Activated T-helper 2 cell treated with anti-CD3 and anti-CD28 coated beads, Interferon-gamma antibody, Interleukin-2, Interleukin-4, amounts not matched to agents 10 μg/mL and 5 μg/mL and 100 μg/mL, durations not matched to agents 14 hours and 24 hours and 36 hours (primary cell): ENCODE measurements at regions not wholly inside any gene's neighbourhood (a gene's known extent, or its start where the extent isn't known, plus 50 kb on each side); places are given as distances from the start of the nearest gene placed in this dataset.
A peak's percentile ranks its signal among the peaks of the same experiment; 100 is the strongest.

Experiments used
- DNase-seq: peaks from one replicate; pipeline ENCODE4 v3.0.0; 2021; ENCODE audit warnings: low spot score
- H3K27ac Mint-ChIP-seq: one replicate; pipeline ENCODE4 v1.8.0; 2021; ENCODE audit warnings: mixed read lengths
- H3K27me3 Mint-ChIP-seq: one replicate; pipeline ENCODE4 v1.8.0; 2021; ENCODE audit warnings: low read depth, mixed read lengths
- H3K36me3 Mint-ChIP-seq: one replicate; pipeline ENCODE4 v1.8.0; 2021; ENCODE audit warnings: low read depth, mixed read lengths
- H3K4me1 Mint-ChIP-seq: one replicate; pipeline ENCODE4 v1.8.0; 2021; ENCODE audit warnings: low read depth, mixed read lengths
- H3K4me3 Mint-ChIP-seq: one replicate; pipeline ENCODE4 v1.8.0; 2021; ENCODE audit warnings: low read depth, mild to moderate bottlenecking, moderate library complexity, mixed read lengths
- H3K9me3 Mint-ChIP-seq: one replicate; pipeline ENCODE4 v1.8.0; 2021; ENCODE audit warnings: mixed read lengths
- intact Hi-C: fragments of 100-400 bp; cut with micrococcal nuclease; formaldehyde crosslinking; loops from one replicate; pipeline ENCODE4 v1.15.1; 2023

DNA sequence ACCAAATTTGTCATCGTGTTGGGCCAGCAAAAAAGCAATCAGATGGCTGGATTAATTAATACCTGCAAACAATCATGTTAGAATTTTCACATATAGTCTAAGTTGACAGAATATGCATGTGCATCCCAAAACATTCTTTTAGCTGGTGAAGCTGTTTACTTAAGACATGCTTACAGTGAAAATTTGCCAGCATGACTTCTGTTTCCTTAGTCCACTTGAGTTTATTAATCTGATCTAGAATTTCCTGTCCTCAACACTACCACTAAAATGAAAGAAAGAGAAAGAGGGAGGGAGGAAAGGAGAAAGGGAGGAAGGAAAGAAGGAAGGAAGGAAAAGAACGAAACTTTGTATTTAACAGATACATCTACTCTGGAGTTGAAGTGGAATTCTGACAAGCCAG is 2109.9 kb upstream of the PIK3C3 start:
- Mint-ChIP-seq H3K27ac (no peak overlapping the region), H3K27me3 (peaks cover 9% of the 10 kb centered on the region)

DNA sequence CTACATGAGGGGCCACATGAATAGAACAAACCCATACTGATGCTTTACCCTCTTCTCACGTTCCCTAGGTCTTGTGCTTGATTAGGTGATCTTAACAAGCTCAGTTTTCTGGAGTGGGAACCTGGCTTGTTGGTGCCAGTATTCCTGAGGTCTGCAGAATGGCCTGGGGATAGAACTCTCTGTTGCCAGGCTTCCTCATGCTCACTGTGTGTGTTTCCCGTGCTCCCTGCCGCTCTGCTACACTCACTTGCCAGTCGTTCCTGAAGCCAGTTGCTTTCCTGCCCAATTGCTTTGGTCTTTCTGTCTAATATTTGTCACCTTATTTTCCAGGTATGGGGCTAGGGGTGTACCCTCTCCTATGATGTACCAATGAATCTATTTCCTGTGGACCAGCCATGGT is 2111.5 kb upstream of the PIK3C3 start:
- Mint-ChIP-seq H3K27me3 (peaks cover 9% of the 10 kb centered on the region), H3K4me1 (no peaks in the 10 kb centered on the region), H3K4me3 (no peak overlapping the region), H3K9me3 (no peaks in the 10 kb centered on the region), H3K36me3 (no peaks in the 10 kb centered on the region), H3K27ac (no peak overlapping the region)
- intact Hi-C loops = no loop called here
- DNase-seq = no peak

More for the DNA sequence above, 2109.9 kb upstream of the PIK3C3 start:
- H3K9me3 Mint-ChIP-seq = no peaks in the 10 kb centered on the region
- no peaks in the 10 kb centered on the region for H3K36me3 Mint-ChIP-seq
- no peak overlapping the region for H3K4me3 Mint-ChIP-seq
- H3K4me1 Mint-ChIP-seq = no peaks in the 10 kb centered on the region
- intact Hi-C loops = no loop called here
- no peak for DNase-seq

DNA sequence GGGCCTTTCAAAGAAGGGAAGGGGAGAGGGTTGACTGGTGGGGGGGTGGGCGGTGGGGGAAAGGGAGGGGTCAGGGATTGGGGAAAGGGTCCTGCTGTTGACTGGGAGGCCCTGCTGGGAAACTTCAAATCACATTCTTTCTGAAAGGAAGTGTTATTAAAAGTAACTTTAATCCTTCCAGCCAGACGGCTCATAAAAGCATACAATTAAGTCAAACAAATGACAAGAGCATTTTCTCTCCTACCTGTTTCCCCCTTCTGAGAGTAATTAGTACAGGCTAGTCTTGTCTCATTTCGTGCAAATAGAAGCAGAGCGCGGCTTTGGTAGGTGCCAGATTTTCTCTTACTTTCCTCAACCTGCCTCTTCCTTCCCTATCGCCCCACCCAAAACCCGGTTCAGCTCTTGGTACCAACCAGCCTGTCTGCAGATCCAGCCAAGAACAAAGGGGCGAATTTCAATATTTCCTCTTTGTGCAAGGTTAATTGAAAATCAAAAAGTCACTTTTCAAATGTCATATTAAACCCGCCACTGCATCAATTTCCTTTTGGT is 2112.6 kb upstream of the PIK3C3 start:
- intact Hi-C loops = no loop called here
- peaks cover 9% of the 10 kb centered on the region for H3K27me3 Mint-ChIP-seq
- H3K36me3 Mint-ChIP-seq = no peaks in the 10 kb centered on the region
- no peak overlapping the region for H3K27ac Mint-ChIP-seq
- DNase-seq = no peak
- no peaks in the 10 kb centered on the region for H3K4me1 Mint-ChIP-seq
- H3K9me3 Mint-ChIP-seq = no peaks in the 10 kb centered on the region
- H3K4me3 Mint-ChIP-seq = no peak overlapping the region

DNA sequence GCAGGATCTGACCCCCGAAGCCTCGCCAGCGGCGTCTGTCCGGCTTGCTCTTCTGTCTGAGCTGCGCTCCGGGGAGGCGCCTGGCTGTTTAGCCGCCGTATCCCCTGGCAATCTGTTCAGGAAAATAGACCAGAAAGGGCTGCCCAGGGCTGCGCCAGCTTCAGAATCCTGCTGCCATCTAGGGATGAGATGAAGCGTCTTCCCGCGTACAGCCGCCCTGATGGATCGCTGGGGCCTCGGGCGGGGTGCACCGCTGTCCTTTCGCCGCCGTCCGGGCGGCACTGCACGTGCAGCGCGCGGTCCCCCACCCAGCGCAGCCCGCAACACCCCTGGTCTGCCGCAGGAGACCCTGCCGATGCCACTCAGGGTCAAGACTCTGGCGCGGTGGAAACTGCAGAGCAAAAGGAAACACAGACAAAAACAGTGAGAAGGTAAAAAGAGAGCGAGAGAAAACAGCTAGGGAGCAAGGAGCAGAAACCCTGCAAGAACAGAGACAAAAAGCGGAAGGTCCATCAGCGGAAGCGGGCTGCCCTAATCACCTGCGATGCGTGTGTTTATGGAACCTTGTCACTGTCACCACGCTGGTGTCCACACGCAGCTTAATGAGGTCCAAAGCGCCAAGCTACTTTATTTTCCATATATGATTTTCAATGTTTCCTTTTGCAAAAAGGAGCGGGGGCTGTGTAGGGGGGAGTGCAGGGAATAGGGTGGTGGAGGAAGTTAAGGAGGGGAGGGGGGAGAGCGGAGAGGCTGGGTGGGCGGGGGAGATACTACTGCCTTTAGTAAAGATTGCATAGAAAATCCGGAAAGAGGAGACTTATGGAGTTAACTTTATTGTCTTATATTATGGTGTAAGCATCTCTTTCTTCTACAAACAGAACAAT is 2113.3 kb upstream of the PIK3C3 start:
- intact Hi-C loops = no loop called here
- Mint-ChIP-seq H3K27me3 (peaks cover 9% of the 10 kb centered on the region), H3K27ac (no peak overlapping the region)

DNA sequence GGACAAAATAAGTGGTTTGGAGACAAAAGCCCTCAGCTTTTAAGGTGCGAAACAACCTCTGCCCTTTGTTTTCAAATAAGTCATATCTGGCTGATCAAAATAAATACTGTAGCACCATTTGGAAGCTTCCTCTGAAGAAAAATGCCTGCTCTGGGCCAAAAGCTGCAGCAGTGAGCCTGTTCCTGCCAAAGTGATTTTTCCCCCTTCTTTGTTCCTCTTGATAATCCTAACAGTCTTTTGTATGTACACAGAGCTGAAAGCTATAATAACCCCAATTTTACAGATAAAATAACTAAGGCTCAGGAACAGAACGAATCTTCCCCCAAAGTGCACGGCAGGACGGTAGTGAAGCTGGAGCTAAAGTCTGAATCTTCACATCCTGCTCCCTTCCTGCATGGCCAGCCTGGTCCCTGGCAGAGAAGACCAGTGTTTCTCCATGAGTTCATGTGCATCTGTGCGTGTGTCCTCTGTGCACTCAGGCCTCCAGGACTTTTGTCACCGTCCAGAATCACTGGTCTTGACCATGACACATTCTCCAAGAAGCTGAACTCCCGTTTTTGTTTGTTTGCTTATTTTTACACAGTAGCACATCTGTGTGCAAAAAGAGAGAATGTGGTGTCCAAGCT is 2114.1 kb upstream of the PIK3C3 start:
- no peaks in the 10 kb centered on the region for H3K4me1 Mint-ChIP-seq
- no peaks in the 10 kb centered on the region for H3K36me3 Mint-ChIP-seq
- DNase-seq = no peak
- intact Hi-C loops = no loop called here
- H3K4me3 Mint-ChIP-seq = no peak overlapping the region
- H3K27me3 Mint-ChIP-seq = peaks cover 9% of the 10 kb centered on the region
- H3K27ac Mint-ChIP-seq = no peak overlapping the region
- no peaks in the 10 kb centered on the region for H3K9me3 Mint-ChIP-seq

More for the DNA sequence above, 2113.3 kb upstream of the PIK3C3 start:
- H3K4me1 Mint-ChIP-seq = no peaks in the 10 kb centered on the region
- no peak for DNase-seq
- H3K9me3 Mint-ChIP-seq = no peaks in the 10 kb centered on the region
- H3K36me3 Mint-ChIP-seq = no peaks in the 10 kb centered on the region
- H3K4me3 Mint-ChIP-seq = peak overlapping the region; percentile 4

DNA sequence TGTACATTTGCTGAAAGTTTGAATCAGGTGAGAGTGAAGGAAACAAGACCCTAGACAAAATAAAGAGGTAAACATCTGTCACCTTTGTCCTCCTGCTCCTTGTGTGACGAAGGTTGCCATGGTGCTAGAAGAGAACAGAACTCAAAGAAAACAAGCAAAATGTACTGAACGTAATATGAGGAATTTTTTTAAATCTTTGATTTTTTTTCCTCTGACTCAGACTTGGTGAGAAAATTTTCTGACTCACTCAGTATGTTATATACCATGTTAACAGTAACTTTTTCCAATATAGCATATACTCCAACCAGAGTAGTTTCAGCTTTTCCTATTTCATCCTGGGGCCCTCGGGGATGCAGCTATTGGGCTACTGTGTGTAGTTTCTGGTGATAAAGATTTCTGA is 2114.6 kb upstream of the PIK3C3 start:
- Mint-ChIP-seq H3K4me3 (no peak overlapping the region), H3K4me1 (no peaks in the 10 kb centered on the region), H3K27me3 (peaks cover 9% of the 10 kb centered on the region), H3K36me3 (no peaks in the 10 kb centered on the region), H3K27ac (no peak overlapping the region), H3K9me3 (no peaks in the 10 kb centered on the region)
- no peak for DNase-seq
- intact Hi-C loops = no loop called here

DNA sequence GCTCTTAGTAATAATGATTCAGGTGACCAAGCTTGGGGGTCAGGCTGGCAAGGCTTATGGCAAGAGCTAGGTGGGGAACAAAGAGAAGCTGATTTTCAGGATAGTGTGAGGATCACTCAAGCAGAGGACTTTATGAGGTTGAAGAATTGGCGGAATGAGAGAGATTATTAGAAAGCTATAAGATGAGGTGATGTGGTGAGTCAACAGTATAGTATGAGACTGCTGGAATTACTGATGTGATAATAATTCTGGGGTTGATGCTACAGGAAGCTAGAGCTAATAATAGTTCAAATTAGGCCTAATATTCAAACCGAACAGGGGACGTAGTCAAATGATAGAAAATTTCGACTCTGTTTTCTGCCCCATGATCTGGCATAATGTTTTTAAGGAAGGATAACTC is 2115.3 kb upstream of the PIK3C3 start:
- no peaks in the 10 kb centered on the region for H3K4me1 Mint-ChIP-seq
- H3K9me3 Mint-ChIP-seq = no peaks in the 10 kb centered on the region
- intact Hi-C loops = no loop called here
- no peak overlapping the region for H3K27ac Mint-ChIP-seq
- peaks cover 9% of the 10 kb centered on the region for H3K27me3 Mint-ChIP-seq
- DNase-seq = no peak
- H3K36me3 Mint-ChIP-seq = no peaks in the 10 kb centered on the region
- no peak overlapping the region for H3K4me3 Mint-ChIP-seq

DNA sequence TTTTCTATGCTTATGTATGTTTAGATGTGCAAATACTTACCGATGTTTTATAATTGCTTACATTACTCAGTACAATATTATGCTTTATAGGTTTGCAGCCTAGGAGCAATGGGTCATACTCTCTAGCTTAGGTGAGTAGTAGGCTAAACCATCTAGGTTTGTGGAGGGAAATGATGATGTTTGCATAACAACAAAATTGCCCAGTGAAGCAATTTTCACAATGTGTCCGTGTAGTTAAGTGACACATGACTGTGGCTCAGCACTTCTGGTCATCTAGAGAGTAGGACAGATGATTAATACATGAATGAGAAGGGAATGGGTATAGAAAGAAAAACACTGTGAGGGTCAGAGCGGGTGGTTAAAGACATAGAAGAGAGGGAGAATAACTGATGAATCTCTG is 2116.2 kb upstream of the PIK3C3 start:
- Mint-ChIP-seq H3K36me3 (no peaks in the 10 kb centered on the region), H3K4me3 (no peak overlapping the region), H3K27ac (no peak overlapping the region), H3K4me1 (no peaks in the 10 kb centered on the region), H3K27me3 (peaks cover 9% of the 10 kb centered on the region), H3K9me3 (no peaks in the 10 kb centered on the region)
- no peak for DNase-seq
- intact Hi-C loops = no loop called here

DNA sequence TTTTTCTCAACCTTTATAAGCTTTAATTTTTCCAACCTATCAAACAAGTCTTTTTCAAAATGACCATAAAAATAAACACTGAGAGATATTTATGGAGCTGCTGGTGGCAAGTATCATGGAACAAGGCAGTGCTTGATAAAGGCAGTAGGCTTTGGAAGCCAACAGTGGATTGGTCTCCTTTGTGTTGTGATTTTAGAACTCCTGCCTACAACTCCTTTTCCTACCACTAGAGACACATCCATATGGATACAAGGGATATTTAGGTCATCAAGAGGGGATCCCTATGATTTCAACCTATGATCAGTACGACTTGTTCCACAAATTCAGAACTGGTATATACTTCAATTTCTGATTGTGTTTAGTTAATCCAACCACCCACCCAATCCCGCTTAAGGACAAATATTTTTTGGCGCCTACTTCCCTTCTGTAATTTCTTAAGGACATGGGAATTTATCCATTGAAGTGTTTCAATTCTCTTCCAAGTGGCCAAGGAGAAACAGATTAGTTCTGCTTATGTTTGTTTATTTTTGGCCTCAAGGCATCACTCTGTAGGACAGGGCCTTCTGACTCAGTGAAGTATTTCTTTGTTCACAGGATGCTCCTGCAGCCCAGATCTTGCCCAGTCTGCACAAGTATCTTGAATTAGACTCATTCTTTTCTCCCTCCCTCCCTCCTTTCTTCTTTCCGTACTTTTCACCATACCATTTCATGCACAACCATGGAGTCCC is 2119.6 kb upstream of the PIK3C3 start:
- Mint-ChIP-seq H3K4me1 (no peaks in the 10 kb centered on the region), H3K9me3 (no peaks in the 10 kb centered on the region), H3K36me3 (no peaks in the 10 kb centered on the region), H3K27ac (no peak overlapping the region), H3K27me3 (no peaks in the 10 kb centered on the region), H3K4me3 (no peak overlapping the region)
- DNase-seq = no peak
- intact Hi-C loops = no loop called here

DNA sequence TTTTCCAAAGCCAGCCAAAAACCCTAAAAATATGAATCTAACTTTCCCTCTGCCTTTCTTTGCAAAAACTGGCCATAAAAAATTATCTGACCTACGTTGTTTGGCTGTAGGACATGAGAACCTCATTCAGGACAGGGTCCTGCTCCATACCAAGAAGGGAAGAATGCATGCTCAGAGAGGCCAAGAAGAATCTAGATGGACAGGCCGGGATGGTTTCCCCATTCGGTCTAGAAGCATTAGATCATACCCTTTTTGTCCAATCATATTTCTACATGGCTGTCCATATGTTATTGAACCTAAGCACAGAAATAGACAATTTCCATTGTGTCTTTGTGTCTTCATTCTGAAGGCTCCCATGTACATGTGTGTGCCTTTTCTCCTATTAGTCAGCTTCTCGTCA is 2120.4 kb upstream of the PIK3C3 start:
- DNase-seq = no peak
- H3K4me3 Mint-ChIP-seq = no peak overlapping the region
- no peaks in the 10 kb centered on the region for H3K27me3 Mint-ChIP-seq
- H3K36me3 Mint-ChIP-seq = no peaks in the 10 kb centered on the region
- intact Hi-C loops = no loop called here
- no peaks in the 10 kb centered on the region for H3K4me1 Mint-ChIP-seq
- H3K27ac Mint-ChIP-seq = no peak overlapping the region
- H3K9me3 Mint-ChIP-seq = no peaks in the 10 kb centered on the region

DNA sequence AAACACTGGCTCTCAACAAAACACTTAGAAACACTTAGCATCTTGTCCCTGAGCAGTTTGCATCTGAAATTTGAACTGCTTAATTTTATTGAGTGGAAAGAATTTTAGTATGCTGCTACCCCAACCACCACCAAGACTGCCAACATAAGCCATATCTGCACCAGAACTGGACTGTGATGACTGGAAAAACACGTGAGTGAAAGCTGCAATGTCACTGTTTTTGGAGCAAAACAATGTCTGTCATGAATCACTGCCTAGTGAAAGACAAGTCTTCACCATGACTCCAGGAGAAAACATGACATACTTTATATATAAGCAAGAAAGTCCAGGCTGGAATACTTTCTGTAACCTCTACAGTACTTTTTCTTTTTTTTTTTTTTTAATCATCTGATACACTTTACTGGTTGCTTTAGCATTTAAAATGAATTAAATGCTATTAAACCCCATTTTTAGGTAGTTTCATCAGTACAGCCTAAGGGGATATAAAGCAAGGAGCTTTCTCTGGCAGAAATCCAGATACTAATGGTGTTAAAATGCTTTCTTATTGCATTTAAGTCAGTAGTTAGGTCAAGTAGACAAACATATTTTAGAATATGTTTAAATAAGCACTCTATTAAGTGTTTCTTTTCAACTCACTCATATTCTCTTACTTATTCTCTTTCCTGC is 2129.4 kb upstream of the PIK3C3 start:
- Mint-ChIP-seq H3K36me3 (no peaks in the 10 kb centered on the region), H3K9me3 (peaks cover 8% of the 10 kb centered on the region), H3K4me1 (no peaks in the 10 kb centered on the region), H3K4me3 (no peak overlapping the region), H3K27me3 (no peaks in the 10 kb centered on the region), H3K27ac (no peak overlapping the region)
- intact Hi-C loops = no loop called here
- no peak for DNase-seq

DNA sequence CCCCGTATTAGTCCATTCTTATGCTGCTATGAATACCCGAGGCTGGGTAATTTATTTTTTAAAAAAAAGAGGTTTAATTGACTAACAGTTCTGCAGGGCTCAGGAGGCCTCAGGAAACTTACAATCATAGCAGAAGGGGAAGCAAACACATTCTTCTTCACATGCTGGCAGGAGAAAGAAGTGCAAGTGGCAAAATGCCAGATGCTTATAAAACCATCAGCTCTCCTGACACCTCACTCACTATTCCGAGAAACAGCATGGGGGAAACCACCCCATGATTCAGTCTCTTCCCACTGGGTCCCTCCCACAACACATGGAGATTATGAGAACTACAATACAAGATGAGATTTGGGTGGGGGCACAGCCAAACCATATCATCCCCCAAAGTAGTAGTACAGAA is 2148.5 kb upstream of the PIK3C3 start:
- H3K27me3 Mint-ChIP-seq = no peaks in the 10 kb centered on the region
- H3K4me1 Mint-ChIP-seq = no peaks in the 10 kb centered on the region
- H3K9me3 Mint-ChIP-seq = peaks cover 44% of the 10 kb centered on the region
- H3K36me3 Mint-ChIP-seq = no peaks in the 10 kb centered on the region
- intact Hi-C loops = no loop called here
- no peak overlapping the region for H3K4me3 Mint-ChIP-seq
- H3K27ac Mint-ChIP-seq = no peak overlapping the region
- no peak for DNase-seq
